Mucosa of gallbladder (tissue), 1 donor: ENCODE measurements at regions not wholly inside any gene's neighbourhood (a gene's known extent, or its start where the extent isn't known, plus 50 kb on each side); places are given as distances from the start of the nearest gene placed in this dataset.
"Not testable (repeated sequence)": the region's sequence is repeated elsewhere in the genome, so short reads cannot be mapped to it uniquely, and the experiment has no call there.

ENCODE experiments used
- DNase-seq: peaks from one replicate; pipeline ENCODE4 v3.0.0-alpha.2; 2020; ENCODE audit warnings: low spot score
- donor health status: DM: no; HTN: no; CAD: no.

DNA sequence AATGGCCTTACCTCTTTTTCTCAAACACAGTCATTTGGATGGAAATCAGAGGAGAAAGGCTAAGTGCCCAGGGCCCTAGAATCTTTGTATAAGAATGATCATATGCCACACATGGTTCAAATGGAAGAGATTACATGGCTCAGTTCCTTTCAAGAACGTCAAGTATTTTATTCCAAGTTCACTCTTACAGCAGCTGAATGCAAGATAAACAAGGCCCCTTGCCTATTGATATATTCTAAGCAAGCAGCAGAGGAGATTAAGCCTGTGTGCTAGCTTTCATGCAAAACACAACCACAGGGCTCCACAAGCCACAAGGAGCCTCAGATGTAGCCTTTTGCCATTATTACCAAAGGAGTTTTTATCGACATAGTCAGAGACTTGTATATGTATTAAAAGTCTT lies 55.3 kb upstream of the SLCO6A1 start:
- no peak for DNase-seq

DNA sequence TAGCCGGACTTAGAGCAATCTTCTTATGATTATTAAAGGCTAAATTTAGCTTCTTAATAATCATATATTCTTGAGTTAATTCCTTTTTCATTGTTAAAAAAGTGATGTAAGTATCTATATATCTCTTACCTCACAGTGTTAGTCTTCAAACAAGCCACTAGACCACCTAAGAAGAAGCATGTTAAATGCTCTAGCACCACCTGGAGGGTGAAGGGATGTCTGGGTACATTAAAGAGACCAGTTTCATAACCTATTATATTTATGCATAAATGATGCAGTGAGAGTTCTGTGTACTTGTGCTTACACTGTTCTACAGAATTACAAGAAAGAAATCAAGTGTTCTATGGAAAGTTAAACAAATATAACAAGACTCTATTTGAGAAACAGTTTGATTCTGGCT lies 55.9 kb upstream of the SLCO6A1 start:
- no peak for DNase-seq

DNA sequence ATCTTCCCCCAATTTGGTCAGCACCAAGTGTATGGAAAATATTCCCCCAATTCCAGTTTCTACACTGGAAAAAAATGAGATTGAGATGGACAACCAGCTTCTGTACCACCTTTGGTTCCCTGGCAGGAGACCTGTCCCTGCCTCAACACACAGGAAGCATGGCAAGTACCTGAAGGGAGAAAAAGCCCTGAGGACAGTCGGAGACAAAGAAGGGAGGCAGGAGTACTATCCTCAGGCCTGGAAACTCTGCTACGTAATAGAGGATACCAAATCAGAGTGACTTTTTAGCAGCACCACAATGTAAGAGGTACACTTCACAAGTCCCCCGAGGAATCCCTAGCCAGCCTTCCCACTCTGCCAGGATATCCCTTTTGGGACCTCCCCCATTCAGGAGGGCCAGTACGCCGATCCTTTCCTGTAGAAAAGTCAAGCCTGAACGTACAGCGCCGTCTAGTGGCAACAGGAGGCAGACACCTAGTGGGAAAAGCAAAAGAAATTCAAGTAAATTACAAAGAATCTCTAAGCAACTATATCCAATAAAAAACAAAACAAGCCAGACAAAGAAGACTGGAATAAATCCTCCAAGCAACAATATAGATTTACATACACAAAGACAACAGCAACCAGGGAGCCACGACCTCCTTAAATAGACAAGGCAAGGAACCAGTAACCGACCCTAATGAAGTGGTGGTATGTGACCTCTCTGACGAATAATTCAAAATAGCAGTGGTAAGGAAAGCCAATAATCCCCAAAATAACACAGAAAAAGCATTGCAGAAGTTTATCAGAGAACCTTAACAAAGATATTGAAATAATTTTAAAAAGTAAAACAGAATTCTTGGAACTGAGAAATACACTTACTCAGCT lies 63.3 kb upstream of the SLCO6A1 start:
- DNase-seq = no peak

DNA sequence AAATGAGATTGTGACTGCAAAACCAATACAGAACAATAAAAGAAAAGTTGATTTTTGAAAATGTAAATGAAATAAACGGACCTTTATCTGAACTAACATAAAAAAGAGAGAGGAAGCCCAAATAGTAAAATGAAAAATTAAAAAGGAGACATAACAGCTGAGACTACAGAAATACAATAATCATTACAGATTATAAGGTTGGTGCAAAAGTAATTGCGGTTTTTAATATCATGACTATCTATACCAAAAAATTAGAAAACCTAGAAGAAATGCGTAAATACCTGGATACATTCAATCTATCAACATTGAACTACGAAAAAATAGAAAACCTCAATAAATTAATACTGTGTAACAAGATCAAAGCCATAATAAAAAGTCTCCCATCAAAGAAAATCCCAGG lies 71.9 kb upstream of the SLCO6A1 start:
- no peak for DNase-seq

DNA sequence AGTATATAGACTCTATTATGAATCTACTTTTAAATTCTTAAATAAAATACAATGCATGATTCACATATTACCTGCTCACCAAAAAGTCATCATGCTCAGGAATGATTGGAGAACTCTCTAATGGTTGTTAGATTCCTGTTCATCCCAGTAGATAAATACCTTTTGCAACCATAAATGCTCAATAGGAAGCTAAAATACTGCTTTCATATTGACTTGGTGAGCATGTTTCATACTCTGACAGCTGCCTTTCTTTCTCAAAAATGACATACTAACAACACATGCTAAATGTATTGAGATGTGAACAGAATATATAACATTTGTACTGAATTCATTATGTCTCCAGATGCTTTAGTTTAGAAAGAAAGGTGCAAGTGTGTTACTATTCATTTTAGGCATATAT lies 79.6 kb upstream of the SLCO6A1 start:
- no peak for DNase-seq

DNA sequence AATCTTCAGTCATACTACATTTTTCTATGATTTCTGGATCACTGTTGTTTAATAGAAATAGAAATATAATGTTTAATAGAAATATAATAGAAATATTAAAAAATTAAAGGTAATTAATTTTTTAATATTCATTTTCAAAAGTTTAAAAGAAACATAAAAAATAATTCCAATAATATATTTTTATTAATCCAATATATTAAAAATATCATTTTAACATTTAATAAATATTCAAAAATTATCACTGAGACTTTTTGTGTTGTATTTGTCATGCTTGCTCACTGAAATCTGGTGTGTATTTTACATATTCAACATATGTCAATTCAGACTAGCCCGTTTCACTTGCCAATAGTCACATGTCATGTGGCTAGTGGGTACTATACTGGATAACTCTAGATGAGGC lies 80.6 kb upstream of the SLCO6A1 start:
- no peak for DNase-seq

DNA sequence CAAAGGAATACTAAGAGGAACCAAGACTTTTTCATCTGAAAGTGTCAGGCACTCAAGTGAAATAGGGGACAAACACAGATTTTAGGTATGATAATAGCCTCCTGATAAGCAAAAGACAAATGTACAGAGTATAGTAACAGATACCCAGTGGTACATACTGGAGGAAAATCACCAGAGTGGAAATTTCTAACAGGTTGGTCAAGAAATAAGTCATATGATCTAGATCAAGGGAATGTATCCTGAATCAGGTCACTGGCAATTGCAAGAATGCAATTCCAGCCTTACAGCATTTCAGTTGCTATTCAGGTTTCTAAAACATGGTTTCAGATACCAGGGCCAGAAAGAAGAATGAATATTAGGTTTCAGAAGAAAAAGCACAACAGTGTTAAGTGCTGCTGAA lies 82.2 kb upstream of the SLCO6A1 start:
- no peak for DNase-seq

DNA sequence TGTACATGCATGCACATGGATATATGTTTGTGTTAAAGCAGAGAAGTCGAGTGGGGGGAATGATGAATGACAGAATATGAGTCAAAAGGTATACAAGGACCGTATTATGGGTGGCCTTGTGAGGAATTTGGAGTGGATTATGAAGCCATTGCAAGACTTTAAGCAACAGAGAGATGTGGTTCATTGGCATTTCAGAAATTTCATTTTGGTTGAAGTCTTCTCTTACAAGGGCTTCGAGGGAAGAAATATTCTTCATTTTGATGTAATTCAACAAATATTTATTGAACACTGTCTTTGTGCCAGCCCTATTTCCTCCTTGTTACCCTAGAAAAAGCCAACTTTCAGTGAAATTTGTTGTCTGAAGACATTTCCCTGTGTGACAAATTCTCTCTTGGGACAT lies 83.9 kb upstream of the SLCO6A1 start:
- DNase-seq = no peak

DNA sequence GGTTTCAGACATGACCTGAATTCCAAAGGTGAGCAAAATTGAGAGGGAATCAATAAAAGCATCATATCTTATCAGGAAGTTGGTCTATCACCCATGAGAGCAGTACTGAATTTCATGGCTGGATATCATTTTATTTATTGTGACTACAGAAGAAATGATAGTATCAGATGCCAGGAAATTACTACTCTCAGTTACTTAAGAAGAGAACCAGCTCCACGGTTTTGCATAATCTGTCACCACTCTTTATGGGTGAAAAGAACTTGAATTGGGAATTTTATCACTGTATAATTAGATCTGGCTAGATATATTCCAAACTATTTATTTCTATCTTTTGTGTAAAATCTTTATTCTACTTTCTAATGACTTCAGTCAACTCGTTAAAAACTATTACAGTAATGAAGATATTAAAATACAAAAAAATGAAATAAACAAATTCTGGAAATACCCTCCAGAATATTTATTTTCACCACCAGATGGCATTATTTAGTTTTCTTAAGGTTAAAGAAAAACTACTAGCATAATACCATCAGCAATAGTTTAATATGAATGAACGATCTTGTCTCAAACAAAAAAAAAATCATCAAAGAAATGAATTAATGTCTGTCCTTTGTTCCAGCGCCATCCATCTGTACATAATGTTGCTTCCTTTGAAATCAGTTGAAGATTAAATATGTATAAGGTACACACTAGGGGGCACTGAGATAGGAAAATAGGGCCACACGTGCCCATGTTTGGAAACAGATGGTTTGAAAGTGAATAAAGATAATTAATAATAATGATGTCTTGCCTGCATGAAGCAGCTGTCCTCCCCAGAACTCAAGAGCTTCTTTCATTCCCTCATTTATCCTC lies 84.7 kb upstream of the SLCO6A1 start:
- no peak for DNase-seq

DNA sequence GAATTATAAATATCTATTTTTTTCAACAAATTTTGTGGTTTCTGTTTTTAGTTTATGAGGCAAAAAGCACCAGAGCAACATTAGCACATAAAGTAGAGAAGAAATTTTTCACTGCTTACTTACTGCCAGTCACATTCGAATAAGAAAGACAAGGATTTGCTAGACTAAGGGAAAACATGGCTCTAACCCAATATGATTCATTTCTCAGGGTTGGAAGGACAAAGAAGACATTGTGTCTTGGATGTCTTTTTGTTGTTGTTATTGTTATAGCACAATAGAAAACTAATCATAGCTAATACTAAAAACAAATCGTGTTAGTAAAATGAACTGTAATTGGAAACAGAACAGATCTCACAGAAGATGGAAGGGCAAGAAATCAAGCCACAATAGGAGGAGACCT lies 90.9 kb upstream of the SLCO6A1 start:
- DNase-seq = no peak

DNA sequence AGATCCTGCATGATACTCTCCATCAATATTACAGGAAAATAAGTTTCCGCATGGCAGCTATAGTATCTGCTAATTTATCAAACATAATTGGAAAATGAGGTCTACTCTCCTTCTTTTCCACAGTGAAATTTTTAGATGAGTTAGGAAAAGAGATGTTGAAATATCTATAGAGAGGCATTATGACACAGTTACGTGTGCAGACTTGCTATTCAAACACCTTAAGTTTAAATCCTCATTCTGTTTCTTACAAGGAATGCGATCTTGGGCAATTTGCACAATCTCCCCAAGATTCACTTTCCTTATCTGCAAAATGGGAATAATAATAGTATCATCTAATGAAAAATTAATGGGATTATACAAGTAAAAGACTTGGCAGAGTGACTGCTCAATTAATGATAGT lies 91.7 kb upstream of the SLCO6A1 start:
- DNase-seq = no peak

DNA sequence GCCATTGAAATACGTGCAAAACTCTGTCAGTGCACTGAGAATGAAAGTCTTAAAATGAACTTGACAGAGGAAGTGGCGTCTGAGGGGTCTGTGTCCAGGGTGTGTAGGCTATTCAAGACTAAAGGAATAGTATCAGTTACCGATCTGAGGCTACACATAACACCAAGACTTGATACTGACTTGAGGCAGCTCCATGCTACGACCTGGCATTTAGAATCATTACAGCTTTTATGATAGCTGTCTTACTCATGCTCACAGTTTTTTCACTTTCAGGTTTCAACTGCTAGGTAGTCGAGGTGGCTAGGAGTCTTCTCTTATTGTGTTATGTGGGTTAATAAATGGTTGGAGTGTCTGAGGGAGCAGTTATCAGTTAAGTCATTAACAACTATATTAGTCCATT lies 92.8 kb upstream of the SLCO6A1 start:
- DNase-seq = no peak

DNA sequence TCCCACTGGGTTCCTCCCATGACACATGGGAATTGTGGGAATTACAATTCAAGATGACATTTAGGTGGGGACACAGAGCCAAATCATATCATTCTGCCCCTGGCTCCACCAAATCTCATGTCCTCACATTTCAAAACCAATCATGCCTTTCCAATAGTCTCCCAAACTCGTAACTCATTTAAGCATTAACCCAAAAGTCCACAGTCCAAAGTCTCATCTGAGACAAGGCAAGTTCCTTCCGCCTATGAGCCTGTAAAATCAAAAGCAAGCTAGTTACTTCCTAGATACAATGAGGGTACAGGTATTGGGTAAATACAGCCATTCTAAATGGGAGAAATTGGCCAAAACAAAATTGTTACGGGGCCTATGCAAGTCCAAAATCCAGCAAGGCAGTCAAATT lies 93.8 kb upstream of the SLCO6A1 start:
- DNase-seq = not testable (repeated sequence)

DNA sequence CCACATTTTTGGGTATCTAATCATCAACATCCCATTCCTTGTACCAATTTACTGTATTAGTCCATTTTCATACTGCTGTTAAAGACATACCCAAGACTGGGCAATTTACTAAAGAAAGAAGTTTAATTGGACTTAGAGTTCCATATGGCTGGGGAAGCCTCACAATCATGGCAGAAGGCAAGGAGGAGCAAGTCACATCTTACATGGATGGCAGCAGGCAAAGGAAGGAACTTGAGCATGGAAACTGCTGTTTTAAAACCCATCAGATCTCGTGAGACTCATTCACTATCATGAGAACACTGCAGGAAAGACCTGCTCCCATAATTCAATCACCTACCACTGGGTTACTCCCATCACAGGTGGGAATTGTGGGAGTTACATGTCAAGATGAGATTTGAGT lies 95.4 kb upstream of the SLCO6A1 start:
- DNase-seq = no peak

DNA sequence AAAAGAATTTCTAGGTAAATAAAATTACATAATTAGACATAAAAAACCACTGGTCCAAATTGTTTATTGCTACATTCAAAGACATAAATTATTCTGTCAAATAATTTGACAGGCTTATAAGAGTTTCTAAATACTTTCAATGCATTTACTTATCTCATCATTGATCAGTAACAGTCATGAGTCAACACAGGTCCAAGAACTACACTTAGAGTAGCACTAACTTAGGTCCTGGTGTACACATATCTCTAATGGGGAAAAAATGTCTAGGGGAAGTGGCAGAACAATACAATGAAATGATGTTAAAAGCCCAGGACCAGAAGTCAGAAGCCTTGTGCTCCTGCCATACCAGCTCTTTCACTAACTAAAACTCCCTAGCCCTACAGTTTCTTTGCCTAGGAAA lies 96.5 kb upstream of the SLCO6A1 start:
- DNase-seq = no peak

DNA sequence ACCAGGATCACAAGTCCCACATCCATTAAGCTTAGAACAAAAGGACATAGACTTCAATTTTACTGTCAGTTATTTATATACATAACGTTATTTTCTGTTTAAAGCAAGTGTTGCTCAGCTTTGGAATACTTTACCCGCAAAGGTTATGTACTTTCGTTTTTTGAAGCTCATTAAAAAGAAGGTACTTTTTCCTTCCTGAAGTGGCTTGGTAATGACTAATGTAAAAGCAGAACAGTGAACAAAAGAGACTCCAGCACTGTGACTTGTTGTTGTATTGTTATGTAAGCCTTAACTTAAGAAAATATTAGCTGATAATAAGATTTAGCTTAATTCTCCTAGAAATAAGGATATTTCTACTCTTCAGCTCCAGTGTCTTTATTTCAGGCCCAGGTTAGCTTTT lies 97.3 kb upstream of the SLCO6A1 start:
- DNase-seq = no peak

DNA sequence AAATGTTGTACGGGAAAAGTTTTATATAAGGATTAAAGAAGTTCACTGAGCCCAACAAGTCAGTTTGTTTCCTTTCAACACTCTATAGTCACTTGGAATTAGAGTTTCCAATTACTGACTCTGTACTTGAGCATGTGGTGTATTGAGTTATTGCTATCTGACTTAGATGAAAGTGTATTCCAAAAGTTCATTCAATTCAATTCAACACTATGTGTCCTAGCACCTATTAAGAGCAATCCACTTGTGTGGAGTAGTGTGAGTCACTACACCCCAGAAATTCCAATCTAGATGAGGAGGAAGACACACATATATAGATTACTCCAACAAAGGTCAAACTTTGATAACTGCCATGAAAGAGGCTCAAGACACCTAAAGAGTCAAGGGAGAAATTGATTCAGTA lies 98.2 kb upstream of the SLCO6A1 start:
- DNase-seq = no peak

DNA sequence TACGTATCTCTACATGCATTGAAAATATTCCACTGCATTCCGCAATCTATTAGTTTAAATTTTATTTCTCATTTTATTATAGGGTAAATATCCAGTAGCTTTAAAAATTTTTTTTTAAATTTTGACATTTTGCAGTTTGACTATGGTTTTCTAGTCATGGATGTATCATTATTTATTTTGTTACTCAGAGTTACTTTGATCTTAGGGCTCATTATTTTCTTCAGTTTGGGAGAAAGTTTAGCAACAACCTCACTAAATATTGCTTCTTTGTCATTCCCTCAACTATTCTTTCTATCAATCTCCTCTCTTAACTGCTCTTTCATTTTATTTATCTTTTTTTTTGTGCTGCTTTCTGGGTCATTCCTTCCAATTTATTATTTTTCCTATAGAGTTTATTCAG lies 100.5 kb upstream of the SLCO6A1 start:
- DNase-seq = no peak

DNA sequence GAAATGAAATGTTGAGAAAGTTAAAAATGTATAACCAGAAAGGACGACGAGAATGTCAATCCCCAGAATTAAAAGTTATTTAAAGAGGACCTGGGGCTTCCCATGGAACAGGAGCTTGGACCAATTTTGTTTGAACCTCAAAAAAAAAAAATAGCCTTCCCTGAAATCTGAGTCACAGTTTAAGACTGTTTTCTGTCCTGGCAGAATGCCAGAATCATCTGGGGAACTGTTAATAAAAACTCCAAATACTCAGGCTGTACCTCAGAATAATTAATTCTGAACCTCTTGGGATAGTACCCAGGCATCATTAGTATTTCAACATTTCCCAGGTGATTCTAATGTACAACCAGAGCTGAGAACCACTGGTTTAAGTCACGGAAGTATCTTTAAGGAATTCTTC lies 102.2 kb upstream of the SLCO6A1 start:
- no peak for DNase-seq

DNA sequence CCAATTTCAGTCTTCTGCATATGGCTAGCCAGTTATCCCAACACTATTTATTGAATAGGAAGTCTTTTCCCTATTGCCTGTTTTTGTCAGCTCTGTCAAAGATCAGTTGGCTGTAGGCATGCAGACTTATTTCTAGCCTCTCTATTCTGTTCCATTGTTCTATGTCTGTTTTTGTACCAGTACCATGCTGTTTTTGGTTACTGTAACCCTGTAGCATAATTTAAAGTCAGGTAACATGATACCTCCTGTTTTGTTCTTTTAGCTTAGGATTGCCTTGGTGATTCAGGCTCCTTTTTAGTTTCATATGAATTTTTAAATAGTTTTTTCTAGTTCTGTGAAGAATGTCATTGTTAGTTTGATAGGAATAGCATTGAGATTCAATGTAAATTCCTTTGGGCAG lies 104.9 kb upstream of the SLCO6A1 start:
- DNase-seq = no peak

DNA sequence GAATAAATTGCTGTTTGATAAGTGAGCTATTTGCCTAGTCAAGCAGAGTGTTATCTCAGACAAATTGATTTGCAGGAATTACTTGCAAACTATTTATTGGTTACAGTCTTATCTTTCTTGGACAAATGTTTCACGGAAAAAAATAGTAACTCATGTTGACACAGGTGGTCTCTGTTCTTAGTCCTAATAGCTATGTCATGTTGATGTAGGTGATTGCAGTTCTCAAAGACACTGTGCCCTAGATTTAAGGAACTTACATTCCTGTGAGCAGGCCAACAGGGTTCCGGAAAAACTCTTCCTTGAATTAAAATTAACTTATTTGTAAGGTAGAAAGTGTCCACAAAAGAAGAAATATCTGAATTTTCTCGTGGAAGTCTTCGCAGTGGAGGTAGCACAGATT lies 109.6 kb upstream of the SLCO6A1 start:
- DNase-seq = no peak

DNA sequence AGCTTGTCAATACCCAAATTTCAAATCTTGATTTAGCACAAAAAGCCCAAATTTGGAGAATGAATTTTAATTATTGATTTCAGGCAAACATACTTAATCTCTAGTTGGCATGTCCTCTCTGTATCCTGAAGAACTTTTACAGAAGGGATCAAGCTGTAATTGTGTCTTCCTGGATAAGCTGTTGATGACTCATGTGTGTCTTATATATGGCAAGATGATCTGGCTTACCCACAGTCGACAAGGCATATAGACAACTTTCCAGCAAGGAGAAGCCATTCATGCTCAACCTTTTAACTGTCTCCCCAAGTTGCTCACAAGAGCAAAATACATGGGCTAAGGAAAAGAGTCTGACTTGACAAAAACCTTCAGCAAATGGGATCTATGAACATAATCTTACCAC lies 112.5 kb upstream of the SLCO6A1 start:
- no peak for DNase-seq

DNA sequence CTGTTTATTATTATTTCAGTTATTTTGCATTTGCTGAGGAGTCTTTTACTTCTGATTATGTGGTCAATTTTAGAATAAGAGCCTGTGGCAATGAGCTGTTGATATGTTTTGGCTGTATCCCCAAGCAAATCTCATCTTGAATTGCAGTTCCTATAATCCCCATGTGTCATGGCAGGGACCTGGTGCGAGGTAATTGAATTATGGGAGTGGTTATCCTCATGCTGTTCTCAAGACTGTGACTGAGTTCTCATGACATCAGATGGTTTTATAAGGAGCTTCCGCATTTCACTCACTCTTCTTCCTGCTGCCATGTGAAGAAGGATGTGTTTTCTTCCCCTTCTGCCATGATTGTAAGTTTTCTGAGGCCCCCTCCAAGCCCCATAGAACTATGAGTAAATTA lies 114.9 kb upstream of the SLCO6A1 start:
- no peak for DNase-seq
